ENCODE measurements at regions not wholly inside any gene's neighbourhood (a gene's known extent, or its start where the extent isn't known, plus 50 kb on each side); places are given as distances from the start of the nearest gene placed in this dataset.
"Not testable (repeated sequence)": the region's sequence is repeated elsewhere in the genome, so short reads cannot be mapped to it uniquely, and the experiment has no call there.

- no peak for TF ChIP-seq CTCF (IDR thresholded peaks at IDR 0.05; ENCODE audit: extremely low read depth, missing control alignments)
- peak; percentile 12 for DNase-seq (ENCODE audit: low spot score)
Measured at GRCh38 chr14:105589161-105589925, 63.0 kb downstream of the TMEM121 start.

GRCh38 chr14:105589926-105590185 is 63.5 kb downstream of the TMEM121 start:
- DNase-seq (ENCODE audit: low spot score), result not testable (repeated sequence)

- no peak for TF ChIP-seq CTCF (IDR thresholded peaks at IDR 0.05; ENCODE audit: extremely low read depth, missing control alignments)
- DNase-seq (ENCODE audit: low spot score), result peak; percentile 10
Measured at GRCh38 chr14:105591052-105591451, 64.7 kb downstream of the TMEM121 start.

GRCh38 chr14:105591792-105592341 is 65.5 kb downstream of the TMEM121 start:
- DNase-seq (ENCODE audit: low spot score), result not testable (repeated sequence)

GRCh38 chr14:105592646-105593045 is 66.3 kb downstream of the TMEM121 start:
- DNase-seq (ENCODE audit: low spot score), result not testable (repeated sequence)

GRCh38 chr14:105595346-105595745 is 69.0 kb downstream of the TMEM121 start:
- DNase-seq (ENCODE audit: low spot score), result not testable (repeated sequence)

GRCh38 chr14:105596374-105596773 is 70.0 kb downstream of the TMEM121 start:
- DNase-seq (ENCODE audit: low spot score), result not testable (repeated sequence)

- DNase-seq (ENCODE audit: low spot score), result not testable (repeated sequence)
Measured at GRCh38 chr14:105598040-105598763, 71.8 kb downstream of the TMEM121 start.

GRCh38 chr14:105598925-105599586 is 72.7 kb downstream of the TMEM121 start:
- DNase-seq (ENCODE audit: low spot score), result not testable (repeated sequence)

- not testable (repeated sequence) for DNase-seq (ENCODE audit: low spot score)
Measured at GRCh38 chr14:105600195-105600938, 74.0 kb downstream of the TMEM121 start.

- no peak for TF ChIP-seq CTCF (IDR thresholded peaks at IDR 0.05; ENCODE audit: extremely low read depth, missing control alignments)
- DNase-seq (ENCODE audit: low spot score), result no peak
Measured at GRCh38 chr14:105600939-105601359, 74.6 kb downstream of the TMEM121 start.

All from GM20000 (cell line).